ENCODE measurements at regions not wholly inside any gene's neighbourhood (a gene's known extent, or its start where the extent isn't known, plus 50 kb on each side); places are given as distances from the start of the nearest gene placed in this dataset.

DNA sequence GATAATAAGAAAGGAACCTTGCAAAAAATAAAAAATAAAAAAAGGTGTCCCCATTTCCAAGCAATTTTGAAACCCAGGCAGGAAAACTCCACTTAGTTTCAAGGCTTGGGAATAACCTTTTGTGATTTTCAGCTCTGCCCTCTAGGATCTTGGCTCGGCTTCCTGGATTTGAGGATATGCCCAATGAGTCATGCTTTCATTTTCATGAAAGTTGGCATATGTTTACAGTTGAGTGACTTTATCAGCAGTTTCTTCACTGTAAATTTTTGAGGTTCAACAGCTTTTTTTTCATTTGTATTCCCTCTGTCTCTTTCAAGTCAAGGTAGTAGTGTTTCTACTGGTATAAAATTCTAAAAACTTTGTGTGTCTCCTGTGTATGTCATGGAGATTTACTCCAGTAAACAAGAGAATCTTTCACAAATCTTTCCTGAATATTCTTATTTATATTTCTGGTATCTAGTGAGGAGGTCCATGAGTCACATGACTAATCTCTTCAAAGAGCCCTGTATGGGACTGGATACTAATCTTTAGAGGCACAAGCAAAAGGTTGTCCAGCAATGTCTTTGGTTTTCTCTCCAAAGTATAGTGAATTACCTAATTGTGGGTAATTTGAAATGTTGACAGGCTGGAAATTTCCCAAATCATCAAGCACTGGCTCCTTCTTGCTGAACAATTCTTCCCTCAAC, 335.3 kb downstream of the BRINP2 start:
- no peak for TF ChIP-seq CTCF (IDR thresholded peaks at IDR 0.05)
- TF ChIP-seq POLR2AphosphoS5 (IDR thresholded peaks at IDR 0.05; ENCODE audit: low read depth, low read length), result no peak
- TF ChIP-seq TCF7L2 (IDR thresholded peaks at IDR 0.05; ENCODE audit: low read depth, low read length), result no peak

Data from Panc1 (cell line).